ENCODE measurements at regions not wholly inside any gene's neighbourhood (a gene's known extent, or its start where the extent isn't known, plus 50 kb on each side); places are given as distances from the start of the nearest gene placed in this dataset.

- DNase-seq (ENCODE audit: low spot score in 2 of 2) (no peak), ATAC-seq (replicated peaks; ENCODE audit: extremely low read depth, poor library complexity, severe bottlenecking) (no peak)
- Mint-ChIP-seq H3K27me3 (no peaks in the 10 kb centered on the region), H3K9me3 (peaks cover under 1% of the 10 kb centered on the region), H3K27ac (ENCODE audit: low read depth) (no peak overlapping the region), H3K4me1 (no peaks in the 10 kb centered on the region), H3K36me3 (ENCODE audit: insufficient read depth) (no peaks in the 10 kb centered on the region), H3K4me3 (no peak overlapping the region)
These were observed 434.9 kb downstream of the DSEL start for GRCh38 chr18:67081482-67082211.

GRCh38 chr18:67080601-67081000 is 435.9 kb downstream of the DSEL start:
- no peak overlapping the region for H3K4me3 Mint-ChIP-seq
- no peaks in the 10 kb centered on the region for H3K4me1 Mint-ChIP-seq
- H3K27ac Mint-ChIP-seq (ENCODE audit: low read depth), result no peak overlapping the region
- H3K36me3 Mint-ChIP-seq (ENCODE audit: insufficient read depth), result no peaks in the 10 kb centered on the region
- peaks cover 6% of the 10 kb centered on the region for H3K9me3 Mint-ChIP-seq
- H3K27me3 Mint-ChIP-seq, result no peaks in the 10 kb centered on the region
- DNase-seq (ENCODE audit: low spot score in 2 of 2) (no peak), ATAC-seq (replicated peaks; ENCODE audit: extremely low read depth, poor library complexity, severe bottlenecking) (no peak)

- H3K27ac Mint-ChIP-seq (ENCODE audit: low read depth), result no peak overlapping the region
- H3K4me1 Mint-ChIP-seq, result no peaks in the 10 kb centered on the region
- H3K36me3 Mint-ChIP-seq (ENCODE audit: insufficient read depth), result no peaks in the 10 kb centered on the region
- H3K27me3 Mint-ChIP-seq, result no peaks in the 10 kb centered on the region
- DNase-seq (ENCODE audit: low spot score in 2 of 2) (no peak), ATAC-seq (replicated peaks; ENCODE audit: extremely low read depth, poor library complexity, severe bottlenecking) (no peak)
- H3K4me3 Mint-ChIP-seq, result no peak overlapping the region
- H3K9me3 Mint-ChIP-seq, result peaks cover 6% of the 10 kb centered on the region
These were observed 442.2 kb downstream of the DSEL start for GRCh38 chr18:67074309-67074708.

- DNase-seq (ENCODE audit: low spot score in 2 of 2) (no peak), ATAC-seq (replicated peaks; ENCODE audit: extremely low read depth, poor library complexity, severe bottlenecking) (no peak)
- no peak overlapping the region for H3K27ac Mint-ChIP-seq (ENCODE audit: low read depth)
- no peaks in the 10 kb centered on the region for H3K4me1 Mint-ChIP-seq
- no peaks in the 10 kb centered on the region for H3K36me3 Mint-ChIP-seq (ENCODE audit: insufficient read depth)
- peaks cover 6% of the 10 kb centered on the region for H3K9me3 Mint-ChIP-seq
- H3K27me3 Mint-ChIP-seq, result no peaks in the 10 kb centered on the region
- no peak overlapping the region for H3K4me3 Mint-ChIP-seq
These were observed 443.7 kb downstream of the DSEL start for GRCh38 chr18:67072791-67073190.

GRCh38 chr18:67068608-67069007 is 447.9 kb downstream of the DSEL start:
- peaks cover 6% of the 10 kb centered on the region for H3K9me3 Mint-ChIP-seq
- ATAC-seq (replicated peaks; ENCODE audit: extremely low read depth, poor library complexity, severe bottlenecking) (no peak), DNase-seq (ENCODE audit: low spot score in 2 of 2) (no peak)

GRCh38 chr18:67047334-67047733 is 443.4 kb upstream of the CDH19 start:
- Mint-ChIP-seq H3K9me3 (peaks cover 9% of the 10 kb centered on the region), H3K4me3 (no peak overlapping the region), H3K36me3 (ENCODE audit: insufficient read depth) (no peaks in the 10 kb centered on the region), H3K27me3 (no peaks in the 10 kb centered on the region), H3K4me1 (no peaks in the 10 kb centered on the region), H3K27ac (ENCODE audit: low read depth) (no peak overlapping the region)
- no peak for DNase-seq (ENCODE audit: low spot score in 2 of 2)
- no peak for ATAC-seq (replicated peaks; ENCODE audit: extremely low read depth, poor library complexity, severe bottlenecking)

More at GRCh38 chr18:67068608-67069007, 447.9 kb downstream of the DSEL start:
- no peaks in the 10 kb centered on the region for H3K4me1 Mint-ChIP-seq
- H3K27ac Mint-ChIP-seq (ENCODE audit: low read depth), result no peak overlapping the region
- no peaks in the 10 kb centered on the region for H3K27me3 Mint-ChIP-seq
- no peak overlapping the region for H3K4me3 Mint-ChIP-seq
- no peaks in the 10 kb centered on the region for H3K36me3 Mint-ChIP-seq (ENCODE audit: insufficient read depth)

- Mint-ChIP-seq H3K36me3 (ENCODE audit: insufficient read depth) (no peaks in the 10 kb centered on the region), H3K9me3 (peaks cover 24% of the 10 kb centered on the region), H3K4me1 (no peaks in the 10 kb centered on the region), H3K27me3 (no peaks in the 10 kb centered on the region), H3K27ac (ENCODE audit: low read depth) (no peak overlapping the region), H3K4me3 (no peak overlapping the region)
- ATAC-seq (replicated peaks; ENCODE audit: extremely low read depth, poor library complexity, severe bottlenecking), result no peak
- DNase-seq (ENCODE audit: low spot score in 2 of 2), result no peak
These were observed 439.4 kb upstream of the CDH19 start for GRCh38 chr18:67043276-67043675.

GRCh38 chr18:67041334-67041733 is 437.4 kb upstream of the CDH19 start:
- Mint-ChIP-seq H3K9me3 (peaks cover 21% of the 10 kb centered on the region), H3K4me3 (no peak overlapping the region), H3K4me1 (no peaks in the 10 kb centered on the region), H3K27me3 (no peaks in the 10 kb centered on the region), H3K27ac (ENCODE audit: low read depth) (no peak overlapping the region), H3K36me3 (ENCODE audit: insufficient read depth) (no peaks in the 10 kb centered on the region)
- ATAC-seq (replicated peaks; ENCODE audit: extremely low read depth, poor library complexity, severe bottlenecking), result no peak
- no peak for DNase-seq (ENCODE audit: low spot score in 2 of 2)

GRCh38 chr18:67035026-67035425 is 431.1 kb upstream of the CDH19 start:
- Mint-ChIP-seq H3K36me3 (ENCODE audit: insufficient read depth) (no peaks in the 10 kb centered on the region), H3K27me3 (no peaks in the 10 kb centered on the region), H3K4me1 (no peaks in the 10 kb centered on the region), H3K27ac (ENCODE audit: low read depth) (no peak overlapping the region), H3K9me3 (peaks cover 32% of the 10 kb centered on the region), H3K4me3 (no peak overlapping the region)
- DNase-seq (ENCODE audit: low spot score in 2 of 2), result no peak
- ATAC-seq (replicated peaks; ENCODE audit: extremely low read depth, poor library complexity, severe bottlenecking), result no peak

- Mint-ChIP-seq H3K9me3 (peaks cover 10% of the 10 kb centered on the region), H3K27ac (ENCODE audit: low read depth) (no peak overlapping the region), H3K4me3 (no peak overlapping the region), H3K36me3 (ENCODE audit: insufficient read depth) (no peaks in the 10 kb centered on the region), H3K4me1 (no peaks in the 10 kb centered on the region), H3K27me3 (no peaks in the 10 kb centered on the region)
- DNase-seq (ENCODE audit: low spot score in 2 of 2), result no peak
- no peak for ATAC-seq (replicated peaks; ENCODE audit: extremely low read depth, poor library complexity, severe bottlenecking)
These were observed 419.2 kb upstream of the CDH19 start for GRCh38 chr18:67023059-67023458.

- ATAC-seq (replicated peaks; ENCODE audit: extremely low read depth, poor library complexity, severe bottlenecking) (no peak), DNase-seq (ENCODE audit: low spot score in 2 of 2) (no peak)
- Mint-ChIP-seq H3K4me1 (no peaks in the 10 kb centered on the region), H3K36me3 (ENCODE audit: insufficient read depth) (no peaks in the 10 kb centered on the region), H3K4me3 (no peak overlapping the region), H3K27ac (ENCODE audit: low read depth) (no peak overlapping the region), H3K27me3 (no peaks in the 10 kb centered on the region), H3K9me3 (no peaks in the 10 kb centered on the region)
These were observed 407.0 kb upstream of the CDH19 start for GRCh38 chr18:67010919-67011318.

GRCh38 chr18:67007999-67008398 is 404.1 kb upstream of the CDH19 start:
- H3K27me3 Mint-ChIP-seq, result no peaks in the 10 kb centered on the region
- H3K4me3 Mint-ChIP-seq, result no peak overlapping the region
- no peak overlapping the region for H3K27ac Mint-ChIP-seq (ENCODE audit: low read depth)
- no peaks in the 10 kb centered on the region for H3K36me3 Mint-ChIP-seq (ENCODE audit: insufficient read depth)
- peaks cover 8% of the 10 kb centered on the region for H3K9me3 Mint-ChIP-seq
- no peak for ATAC-seq (replicated peaks; ENCODE audit: extremely low read depth, poor library complexity, severe bottlenecking)
- no peaks in the 10 kb centered on the region for H3K4me1 Mint-ChIP-seq
- DNase-seq (ENCODE audit: low spot score in 2 of 2), result no peak

- Mint-ChIP-seq H3K4me3 (no peak overlapping the region), H3K4me1 (no peaks in the 10 kb centered on the region), H3K27me3 (no peaks in the 10 kb centered on the region), H3K9me3 (peaks cover 8% of the 10 kb centered on the region), H3K36me3 (ENCODE audit: insufficient read depth) (no peaks in the 10 kb centered on the region), H3K27ac (ENCODE audit: low read depth) (no peak overlapping the region)
- ATAC-seq (replicated peaks; ENCODE audit: extremely low read depth, poor library complexity, severe bottlenecking) (no peak), DNase-seq (ENCODE audit: low spot score in 2 of 2) (no peak)
These were observed 403.2 kb upstream of the CDH19 start for GRCh38 chr18:67007085-67007484.

Measured in central memory CD8-positive, alpha-beta T cell (primary cell).